Fibroblast of mammary gland (primary cell): ENCODE measurements at regions not wholly inside any gene's neighbourhood (a gene's known extent, or its start where the extent isn't known, plus 50 kb on each side); places are given as distances from the start of the nearest gene placed in this dataset.

ENCODE experiments used
- DNase-seq: peaks from one replicate; pipeline ENCODE4 v3.0.0-alpha.2; 2010; ENCODE audit warnings: low read depth
- H3K4me3 ChIP-seq: 2 replicates; pipeline ENCODE4 v1.5.1; 2011; ENCODE audit warnings: low read depth, mild to moderate bottlenecking, low read length, moderate library complexity; ENCODE audit not compliant: control insufficient read depth
- TF ChIP-seq, protein P1 (sequence below): conservative IDR thresholded peaks from 2 replicates; pipeline ENCODE4 v1.5.1; 2011; ENCODE audit warnings: low read depth, low read length, inconsistent platforms; ENCODE audit not compliant: control insufficient read depth, insufficient read depth

DNA sequence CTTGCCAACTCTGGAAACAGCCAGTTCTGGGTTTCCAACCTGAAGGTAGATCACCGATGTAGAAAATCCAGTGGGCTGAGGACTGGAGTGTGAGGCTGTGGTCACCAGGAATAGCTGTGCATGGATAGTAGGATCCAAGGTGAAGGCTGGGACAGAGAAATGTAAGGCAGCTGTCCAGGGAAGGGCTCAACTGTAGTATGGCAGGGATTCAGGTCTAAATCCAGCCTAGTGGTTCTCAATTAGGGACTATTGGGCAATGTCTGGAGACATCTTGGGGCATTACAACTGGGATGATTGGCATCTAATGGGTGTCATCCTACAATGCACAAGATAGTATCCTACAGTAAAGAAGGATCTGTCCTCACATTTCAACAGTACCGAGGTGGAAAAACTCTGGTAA, 67.7 kb upstream of the RUNX1 start:
- DNase-seq, result no peak
- TF ChIP-seq, protein P1, sequence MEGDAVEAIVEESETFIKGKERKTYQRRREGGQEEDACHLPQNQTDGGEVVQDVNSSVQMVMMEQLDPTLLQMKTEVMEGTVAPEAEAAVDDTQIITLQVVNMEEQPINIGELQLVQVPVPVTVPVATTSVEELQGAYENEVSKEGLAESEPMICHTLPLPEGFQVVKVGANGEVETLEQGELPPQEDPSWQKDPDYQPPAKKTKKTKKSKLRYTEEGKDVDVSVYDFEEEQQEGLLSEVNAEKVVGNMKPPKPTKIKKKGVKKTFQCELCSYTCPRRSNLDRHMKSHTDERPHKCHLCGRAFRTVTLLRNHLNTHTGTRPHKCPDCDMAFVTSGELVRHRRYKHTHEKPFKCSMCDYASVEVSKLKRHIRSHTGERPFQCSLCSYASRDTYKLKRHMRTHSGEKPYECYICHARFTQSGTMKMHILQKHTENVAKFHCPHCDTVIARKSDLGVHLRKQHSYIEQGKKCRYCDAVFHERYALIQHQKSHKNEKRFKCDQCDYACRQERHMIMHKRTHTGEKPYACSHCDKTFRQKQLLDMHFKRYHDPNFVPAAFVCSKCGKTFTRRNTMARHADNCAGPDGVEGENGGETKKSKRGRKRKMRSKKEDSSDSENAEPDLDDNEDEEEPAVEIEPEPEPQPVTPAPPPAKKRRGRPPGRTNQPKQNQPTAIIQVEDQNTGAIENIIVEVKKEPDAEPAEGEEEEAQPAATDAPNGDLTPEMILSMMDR, result no peak
- H3K4me3 ChIP-seq, result no peak overlapping the region

DNA sequence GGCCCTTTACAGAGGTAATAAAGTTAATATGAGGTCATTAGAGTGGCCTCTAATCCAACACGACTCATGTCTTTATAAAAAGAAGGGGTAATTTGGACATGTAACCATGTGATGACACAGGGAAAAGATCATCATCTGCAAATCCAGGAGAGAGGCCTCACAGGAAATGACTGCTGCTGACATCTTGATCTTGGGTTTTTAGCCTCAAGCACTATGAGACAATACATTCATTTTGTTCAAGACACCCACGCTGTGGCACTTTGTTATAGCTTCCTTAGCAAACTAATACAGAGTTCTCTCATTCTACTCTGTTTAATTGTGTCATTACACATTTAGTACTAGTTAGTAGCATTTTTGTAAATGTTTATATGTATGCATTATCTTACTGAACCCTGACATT, 64.0 kb upstream of the RUNX1 start:
- peak; percentile 49 for DNase-seq
- H3K4me3 ChIP-seq, result no peak overlapping the region
- TF ChIP-seq, protein P1, result no peak

DNA sequence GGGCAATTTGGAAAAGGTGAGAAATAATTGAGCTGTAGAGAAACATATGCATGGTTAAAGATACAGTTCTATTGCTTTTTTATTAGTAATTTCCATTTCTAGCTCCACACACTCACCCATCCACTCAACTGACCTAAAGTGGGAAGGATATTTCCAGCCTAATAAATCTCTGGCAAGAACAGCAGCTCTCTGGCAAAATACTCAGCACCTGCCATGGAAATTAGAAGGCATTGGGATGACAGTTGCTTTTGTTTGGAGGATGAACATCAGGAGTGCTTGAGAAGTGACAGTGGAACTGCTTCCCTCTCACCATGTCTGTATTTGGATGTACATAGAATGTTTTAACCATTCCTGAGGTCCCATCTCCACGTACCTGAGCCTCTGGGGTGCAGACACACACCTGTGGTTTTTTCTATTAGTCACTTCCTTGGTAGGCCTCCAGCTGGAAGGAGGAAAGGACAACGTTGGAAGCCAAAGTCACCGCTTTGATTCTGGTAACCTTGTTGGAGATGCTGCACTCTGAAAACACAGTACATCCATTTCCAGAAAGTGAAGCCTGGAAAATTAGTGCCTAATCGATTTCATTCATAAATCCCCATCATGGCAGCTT, 62.3 kb upstream of the RUNX1 start:
- TF ChIP-seq, protein P1, result no peak
- DNase-seq, result no peak
- no peak overlapping the region for H3K4me3 ChIP-seq

DNA sequence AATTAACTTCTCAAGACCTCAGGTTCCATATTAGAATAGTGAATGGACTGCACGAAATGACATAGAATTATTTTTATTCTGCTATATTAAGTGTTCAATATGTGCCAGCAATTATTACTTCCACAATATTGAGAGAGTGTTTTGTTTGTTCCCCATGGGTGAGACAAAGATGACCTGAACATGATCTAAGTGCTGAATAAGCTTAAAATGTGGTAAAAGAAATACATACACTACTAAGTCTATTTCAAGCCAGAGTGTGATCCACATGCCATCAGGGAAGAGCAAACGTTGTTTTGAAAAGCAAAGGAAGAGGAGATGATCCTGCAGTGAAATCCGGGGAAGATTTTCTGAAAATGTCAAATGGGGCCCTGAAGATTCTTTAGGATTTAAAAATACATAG, 59.8 kb upstream of the RUNX1 start:
- no peak for DNase-seq
- no peak overlapping the region for H3K4me3 ChIP-seq
- TF ChIP-seq, protein P1, result no peak

DNA sequence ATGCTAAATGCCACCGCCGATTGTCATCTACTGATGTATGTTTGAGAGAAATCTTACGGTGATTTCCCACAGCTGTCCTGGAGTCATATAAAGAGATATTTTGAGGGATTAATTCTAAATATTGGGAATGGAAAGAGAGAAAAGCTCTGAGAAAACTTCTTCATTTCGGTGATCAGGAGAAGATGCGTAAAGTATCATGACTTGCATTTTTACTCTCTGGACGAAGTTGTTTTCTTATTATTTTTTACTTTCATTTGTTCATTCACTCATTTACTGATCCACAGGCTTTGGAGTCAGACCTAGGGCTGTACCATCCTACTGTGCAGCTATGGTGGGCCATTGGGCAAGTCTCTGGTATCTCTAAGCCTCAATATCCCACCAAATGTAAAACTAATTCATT, 58.4 kb upstream of the RUNX1 start:
- TF ChIP-seq, protein P1, result no peak
- DNase-seq, result no peak
- no peak overlapping the region for H3K4me3 ChIP-seq

DNA sequence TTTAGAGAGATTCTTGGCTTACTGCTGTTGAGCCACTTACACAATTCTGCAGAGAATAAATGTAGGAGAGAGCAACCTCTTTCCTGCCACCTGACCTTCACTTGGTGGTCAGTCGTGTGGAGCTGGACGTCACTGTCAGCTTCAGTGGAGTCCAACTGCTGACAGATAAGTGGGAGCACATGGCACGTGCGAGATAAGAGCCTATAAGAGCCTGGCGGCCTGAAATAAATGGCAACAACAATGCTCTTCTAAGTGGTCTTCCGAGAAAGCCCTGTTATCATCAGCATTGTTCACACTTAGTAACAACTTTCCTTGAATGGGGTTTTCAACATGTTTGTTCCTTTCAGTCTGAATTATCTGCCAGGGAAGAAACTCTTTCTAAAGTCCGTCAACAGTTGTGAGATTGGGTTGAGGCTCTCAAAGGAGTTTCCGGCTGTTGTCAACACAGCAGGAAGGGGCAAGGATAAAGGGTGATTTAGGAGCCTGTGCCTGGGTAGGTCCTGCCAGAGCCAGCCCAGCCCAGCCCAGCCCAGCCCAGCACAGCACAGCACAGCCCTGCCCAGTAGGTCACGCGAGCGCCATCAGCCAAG, 57.2 kb upstream of the RUNX1 start:
- DNase-seq, result no peak
- no peak overlapping the region for H3K4me3 ChIP-seq
- TF ChIP-seq, protein P1, result no peak
